Naive thymus-derived CD4-positive, alpha-beta T cell (primary cell): ENCODE measurements at regions not wholly inside any gene's neighbourhood (a gene's known extent, or its start where the extent isn't known, plus 50 kb on each side); places are given as distances from the start of the nearest gene placed in this dataset.

ENCODE experiments used
- ATAC-seq: fragments of 150-1000 bp; cut with Tn5 transposase; 2 replicates; pipeline ENCODE4 v1.10.0; 2021; ENCODE audit warnings: mild to moderate bottlenecking, moderate library complexity
- CTCF ChIA-PET: fragments of 350-600 bp; sonication (Branson Sonifier 250); formaldehyde crosslinking; loops from one replicate; lab custom pipeline; 2021; ENCODE audit warnings: antibody characterized with exemption; lab: Charles Lee
- POLR2A ChIA-PET: fragments of 350-600 bp; sonication (Branson Sonifier 250); formaldehyde crosslinking; loops from one replicate; lab custom pipeline; 2021; ENCODE audit warnings: antibody characterized with exemption, inconsistent platforms; lab: Charles Lee
- DNase-seq, 9 donors: peaks; one replicate each; pipeline versions ENCODE4 v3.0.0 to v3.0.0-alpha.2; 2020 to 2022; ENCODE audit warnings: mixed read lengths in 1 of 9
- H3K27ac ChIP-seq: one replicate; pipeline ENCODE4 v1.7.0; 2013; ENCODE audit warnings: mild to moderate bottlenecking, low read depth, low read length, moderate library complexity
- H3K27me3 ChIP-seq, 2 donors: one replicate each; pipeline ENCODE4 v1.7.0; 2013; ENCODE audit warnings: low read length in 2 of 2, mild to moderate bottlenecking in 2 of 2, moderate library complexity in 2 of 2; ENCODE audit not compliant: control insufficient read depth in 2 of 2, insufficient read depth in 2 of 2
- H3K36me3 ChIP-seq, 3 experiments: 1 replicate in 2 of 3; 2 replicates in 1 of 3; pipeline ENCODE4 v1.7.0; 2013; ENCODE audit warnings: low read length in 3 of 3, mild to moderate bottlenecking in 3 of 3, moderate library complexity in 1 of 3; ENCODE audit not compliant: insufficient read depth in 3 of 3, control insufficient read depth in 2 of 3
- H3K4me1 ChIP-seq, 2 donors: one replicate each; pipeline ENCODE4 v1.7.0; 2013; ENCODE audit warnings: low read length in 2 of 2, mild to moderate bottlenecking in 2 of 2, moderate library complexity in 1 of 2; ENCODE audit not compliant: control insufficient read depth in 2 of 2, insufficient read depth in 2 of 2
- H3K4me3 ChIP-seq: 2 replicates; pipeline ENCODE4 v1.7.0; 2013; ENCODE audit warnings: mild to moderate bottlenecking, low read length
- H3K9me3 ChIP-seq, 3 experiments: 1 replicate in 2 of 3; 2 replicates in 1 of 3; pipeline ENCODE4 v1.7.0; 2013; ENCODE audit warnings: low read length in 3 of 3; ENCODE audit not compliant: control insufficient read depth in 2 of 3
- H3K27ac Mint-ChIP-seq, 9 donors: one replicate each; pipeline ENCODE4 v1.8.0; 2020 to 2022; ENCODE audit warnings: mixed read lengths in 9 of 9, mild to moderate bottlenecking in 8 of 9, moderate library complexity in 5 of 9, inconsistent platforms in 2 of 9
- H3K27me3 Mint-ChIP-seq, 5 donors: one replicate each; pipeline ENCODE4 v1.8.0; 2021 to 2022; ENCODE audit warnings: mixed read lengths in 5 of 5, mild to moderate bottlenecking in 1 of 5
- H3K36me3 Mint-ChIP-seq, 5 donors: one replicate each; pipeline ENCODE4 v1.8.0; 2020 to 2022; ENCODE audit warnings: mixed read lengths in 5 of 5, mild to moderate bottlenecking in 3 of 5, inconsistent platforms in 1 of 5
- H3K4me1 Mint-ChIP-seq, 7 donors: one replicate each; pipeline ENCODE4 v1.8.0; 2020 to 2022; ENCODE audit warnings: mixed read lengths in 7 of 7, mild to moderate bottlenecking in 3 of 7, inconsistent platforms in 1 of 7
- H3K4me3 Mint-ChIP-seq, 10 donors: one replicate each; pipeline ENCODE4 v1.8.0; 2020 to 2022; ENCODE audit warnings: mild to moderate bottlenecking in 10 of 10, mixed read lengths in 10 of 10, moderate library complexity in 6 of 10, inconsistent platforms in 2 of 10
- H3K9me3 Mint-ChIP-seq, 11 donors: one replicate each; pipeline ENCODE4 v1.8.0; 2020 to 2022; ENCODE audit warnings: mixed read lengths in 11 of 11, mild to moderate bottlenecking in 4 of 11, inconsistent platforms in 1 of 11, moderate library complexity in 1 of 11
- intact Hi-C, 2 donors: fragments of 100-400 bp; cut with micrococcal nuclease; formaldehyde crosslinking; loops; one replicate each; pipeline ENCODE4 v1.15.1; 2023

DNA sequence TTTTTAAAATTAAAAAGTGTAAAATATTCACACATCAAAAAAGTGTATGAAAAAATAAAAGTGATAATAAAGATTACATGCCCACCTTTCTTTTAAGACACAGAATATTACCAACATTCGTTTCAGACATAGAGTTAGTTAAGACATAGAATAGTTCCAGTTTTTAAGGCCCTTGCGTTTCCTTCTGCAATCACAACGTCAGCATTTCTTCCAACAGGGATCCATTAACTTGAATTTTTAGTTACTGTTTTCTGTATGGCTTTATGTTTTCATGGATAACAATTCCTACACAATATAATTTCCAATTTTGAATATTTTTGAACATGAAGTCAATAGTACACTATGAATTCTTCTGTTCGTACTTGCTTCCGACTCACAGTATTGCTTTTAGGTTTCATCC lies 170.8 kb upstream of the C11orf87 start:
- ChIA-PET POLR2A (no interaction called here), CTCF (no interaction called here)
- no peaks in the 10 kb centered on the region for H3K36me3 ChIP-seq
- intact Hi-C loops: no loop called here
- no peak overlapping the region for H3K27ac Mint-ChIP-seq
- H3K36me3 Mint-ChIP-seq: no peaks in the 10 kb centered on the region
- H3K9me3 ChIP-seq: no peaks in the 10 kb centered on the region
- ATAC-seq (no peak), DNase-seq (no peak)
- no peak overlapping the region for H3K27ac ChIP-seq
- no peak overlapping the region for H3K4me3 Mint-ChIP-seq
- peaks cover 0 to 14% (median 8%) of the 10 kb centered on the region in 11 donors for H3K9me3 Mint-ChIP-seq
- no peak overlapping the region for H3K4me3 ChIP-seq
- H3K27me3 Mint-ChIP-seq: no peaks in the 10 kb centered on the region
- no peaks in the 10 kb centered on the region for H3K4me1 Mint-ChIP-seq
- no peaks in the 10 kb centered on the region for H3K4me1 ChIP-seq
- H3K27me3 ChIP-seq: no peaks in the 10 kb centered on the region

- peaks cover 0 to 11% (median 0%) of the 10 kb centered on the region in 5 donors for H3K36me3 Mint-ChIP-seq
- Histone ChIP-seq H3K9me3 (peaks cover 0 to 11% (median 3%) of the 10 kb centered on the region in 3 experiments), H3K36me3 (no peaks in the 10 kb centered on the region), H3K4me1 (no peaks in the 10 kb centered on the region), H3K27ac (no peak overlapping the region), H3K27me3 (no peaks in the 10 kb centered on the region), H3K4me3 (no peak overlapping the region)
- H3K9me3 Mint-ChIP-seq: peaks cover 4 to 42% (median 21%) of the 10 kb centered on the region in 11 donors
- intact Hi-C loops: no loop called here
- ChIA-PET CTCF (no interaction called here), POLR2A (no interaction called here)
- no peak overlapping the region for H3K27ac Mint-ChIP-seq
- ATAC-seq (no peak), DNase-seq (no peak)
- no peaks in the 10 kb centered on the region for H3K27me3 Mint-ChIP-seq
- no peaks in the 10 kb centered on the region for H3K4me1 Mint-ChIP-seq
- no peak overlapping the region for H3K4me3 Mint-ChIP-seq
Observed at GRCh38 chr11:109264128-109264527, 157.9 kb upstream of the C11orf87 start.

GRCh38 chr11:109267293-109268095 lies 154.5 kb upstream of the C11orf87 start:
- H3K9me3 ChIP-seq: peaks cover 0 to 11% (median 3%) of the 10 kb centered on the region in 3 experiments
- Mint-ChIP-seq H3K27me3 (no peaks in the 10 kb centered on the region), H3K36me3 (peaks cover 0 to 11% (median 0%) of the 10 kb centered on the region in 5 donors), H3K27ac (no peak overlapping the region), H3K9me3 (peaks cover 4 to 37% (median 20%) of the 10 kb centered on the region in 11 donors), H3K4me1 (no peaks in the 10 kb centered on the region), H3K4me3 (no peak overlapping the region)
- no peaks in the 10 kb centered on the region for H3K4me1 ChIP-seq
- H3K27ac ChIP-seq: no peak overlapping the region
- CTCF ChIA-PET: no interaction called here
- ATAC-seq (no peak), DNase-seq (no peak)
- no peaks in the 10 kb centered on the region for H3K36me3 ChIP-seq
- POLR2A ChIA-PET: no interaction called here
- intact Hi-C loops: no loop called here
- H3K4me3 ChIP-seq: no peak overlapping the region
- H3K27me3 ChIP-seq: no peaks in the 10 kb centered on the region

DNA sequence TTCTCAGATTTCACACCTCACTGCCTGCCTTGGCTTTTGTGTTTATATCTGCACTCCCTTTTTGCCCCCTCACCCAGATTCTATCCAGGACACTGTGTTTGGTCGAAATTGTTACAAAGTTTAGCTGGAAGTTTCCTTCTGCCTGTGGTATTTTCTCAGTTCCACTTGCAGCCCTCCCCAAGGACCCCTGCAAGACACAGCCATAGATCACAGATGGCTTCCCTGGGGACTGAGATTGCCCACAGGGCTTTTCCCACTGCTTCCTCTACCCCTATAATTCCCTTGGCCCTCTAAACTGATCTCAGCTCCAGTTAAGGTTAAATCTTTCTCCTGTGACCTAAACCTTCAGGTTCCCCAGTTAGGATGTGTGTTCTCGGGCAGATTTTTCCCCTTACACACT lies 146.1 kb upstream of the C11orf87 start:
- Mint-ChIP-seq H3K9me3 (peaks cover 4 to 27% (median 10%) of the 10 kb centered on the region in 11 donors), H3K27me3 (peaks cover 0 to 4% (median 0%) of the 10 kb centered on the region in 5 donors), H3K4me1 (peaks cover 0 to 7% (median 0%) of the 10 kb centered on the region in 7 donors), H3K4me3 (no peak overlapping the region), H3K36me3 (no peaks in the 10 kb centered on the region), H3K27ac (no peak overlapping the region)
- H3K4me3 ChIP-seq: no peak overlapping the region
- intact Hi-C loops: no loop called here
- DNase-seq: no peak
- H3K4me1 ChIP-seq: no peaks in the 10 kb centered on the region
- ChIA-PET CTCF (no interaction called here), POLR2A (no interaction called here)
- H3K27ac ChIP-seq: no peak overlapping the region
- ATAC-seq: no peak
- no peaks in the 10 kb centered on the region for H3K27me3 ChIP-seq
- no peaks in the 10 kb centered on the region for H3K9me3 ChIP-seq
- no peaks in the 10 kb centered on the region for H3K36me3 ChIP-seq

GRCh38 chr11:109285465-109285864 lies 136.5 kb upstream of the C11orf87 start:
- Mint-ChIP-seq H3K27ac (no peak overlapping the region), H3K27me3 (peaks cover 0 to 8% (median 4%) of the 10 kb centered on the region in 5 donors), H3K36me3 (no peaks in the 10 kb centered on the region), H3K9me3 (peaks cover 0 to 7% (median 5%) of the 10 kb centered on the region in 11 donors), H3K4me3 (no peak overlapping the region), H3K4me1 (no peaks in the 10 kb centered on the region)
- Histone ChIP-seq H3K27ac (no peak overlapping the region), H3K4me1 (no peaks in the 10 kb centered on the region), H3K36me3 (no peaks in the 10 kb centered on the region), H3K4me3 (no peak overlapping the region), H3K9me3 (no peaks in the 10 kb centered on the region), H3K27me3 (no peaks in the 10 kb centered on the region)
- ATAC-seq (no peak), DNase-seq (no peak)
- intact Hi-C loops: no loop called here
- ChIA-PET POLR2A (no interaction called here), CTCF (no interaction called here)

GRCh38 chr11:109291553-109291952 lies 130.4 kb upstream of the C11orf87 start:
- POLR2A ChIA-PET: no interaction called here
- no peak for DNase-seq
- CTCF ChIA-PET: no interaction called here

GRCh38 chr11:109298865-109299264 lies 123.1 kb upstream of the C11orf87 start:
- no peaks in the 10 kb centered on the region for H3K4me1 Mint-ChIP-seq
- Histone ChIP-seq H3K9me3 (no peaks in the 10 kb centered on the region), H3K27me3 (no peaks in the 10 kb centered on the region), H3K27ac (no peak overlapping the region), H3K36me3 (no peaks in the 10 kb centered on the region), H3K4me1 (no peaks in the 10 kb centered on the region), H3K4me3 (no peak overlapping the region)
- peaks cover 0 to 6% (median 2%) of the 10 kb centered on the region in 11 donors for H3K9me3 Mint-ChIP-seq
- POLR2A ChIA-PET: no interaction called here
- ATAC-seq (no peak), DNase-seq (no peak)
- CTCF ChIA-PET: no interaction called here
- H3K27ac Mint-ChIP-seq: no peak overlapping the region
- H3K4me3 Mint-ChIP-seq: no peak overlapping the region
- intact Hi-C loops: no loop called here
- H3K36me3 Mint-ChIP-seq: no peaks in the 10 kb centered on the region
- peaks cover 0 to 6% (median 0%) of the 10 kb centered on the region in 5 donors for H3K27me3 Mint-ChIP-seq

More at GRCh38 chr11:109291553-109291952, 130.4 kb upstream of the C11orf87 start:
- H3K27ac ChIP-seq: no peak overlapping the region
- intact Hi-C loops: no loop called here
- Mint-ChIP-seq H3K36me3 (no peaks in the 10 kb centered on the region), H3K4me1 (no peaks in the 10 kb centered on the region), H3K4me3 (no peak overlapping the region), H3K9me3 (peaks cover 0 to 10% (median 2%) of the 10 kb centered on the region in 11 donors), H3K27me3 (no peaks in the 10 kb centered on the region), H3K27ac (no peak overlapping the region)
- H3K36me3 ChIP-seq: no peaks in the 10 kb centered on the region
- no peaks in the 10 kb centered on the region for H3K9me3 ChIP-seq
- H3K4me3 ChIP-seq: no peak overlapping the region
- no peak for ATAC-seq
- H3K4me1 ChIP-seq: no peaks in the 10 kb centered on the region
- H3K27me3 ChIP-seq: no peaks in the 10 kb centered on the region
